ENCODE measurements at regions not wholly inside any gene's neighbourhood (a gene's known extent, or its start where the extent isn't known, plus 50 kb on each side); places are given as distances from the start of the nearest gene placed in this dataset.

DNA sequence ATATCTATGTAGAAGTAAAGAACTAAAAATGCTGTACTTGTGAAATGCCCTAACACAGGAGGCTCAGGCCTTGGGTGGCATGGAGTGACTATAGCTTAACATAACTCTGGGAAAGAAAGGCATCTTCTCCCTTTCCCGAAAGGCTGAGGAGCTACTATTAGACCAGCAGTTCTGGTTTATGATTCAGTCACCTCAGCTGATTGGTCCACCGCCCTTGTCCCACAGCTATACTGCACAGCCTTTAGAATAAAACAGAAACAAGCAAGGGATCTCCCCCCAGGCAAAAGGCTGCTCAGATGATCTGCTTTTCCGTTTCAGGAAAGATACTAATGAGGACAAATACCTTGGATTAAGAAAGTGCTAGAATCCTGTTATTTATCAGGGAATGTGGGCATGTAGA is 171.3 kb downstream of the SNCA start:
- DNase-seq = no peak

DNA sequence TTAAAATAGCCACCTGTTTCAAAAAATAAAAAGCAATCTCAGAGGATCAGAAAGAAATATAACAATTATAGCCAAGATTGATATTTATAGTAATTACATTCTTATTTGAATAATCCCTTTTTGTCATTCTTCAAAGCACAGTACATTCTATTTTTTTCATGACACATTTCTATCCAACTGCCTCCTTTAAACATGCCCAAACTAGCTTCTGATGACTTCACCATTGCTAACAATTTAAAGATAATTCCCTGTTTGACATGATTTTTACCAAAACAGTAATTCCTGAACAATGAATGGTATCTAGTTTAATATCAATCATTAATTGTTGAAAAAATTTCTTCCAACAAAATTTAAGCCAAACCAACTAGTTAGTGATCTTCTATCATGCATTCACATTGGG is 172.4 kb downstream of the SNCA start:
- no peak for DNase-seq

DNA sequence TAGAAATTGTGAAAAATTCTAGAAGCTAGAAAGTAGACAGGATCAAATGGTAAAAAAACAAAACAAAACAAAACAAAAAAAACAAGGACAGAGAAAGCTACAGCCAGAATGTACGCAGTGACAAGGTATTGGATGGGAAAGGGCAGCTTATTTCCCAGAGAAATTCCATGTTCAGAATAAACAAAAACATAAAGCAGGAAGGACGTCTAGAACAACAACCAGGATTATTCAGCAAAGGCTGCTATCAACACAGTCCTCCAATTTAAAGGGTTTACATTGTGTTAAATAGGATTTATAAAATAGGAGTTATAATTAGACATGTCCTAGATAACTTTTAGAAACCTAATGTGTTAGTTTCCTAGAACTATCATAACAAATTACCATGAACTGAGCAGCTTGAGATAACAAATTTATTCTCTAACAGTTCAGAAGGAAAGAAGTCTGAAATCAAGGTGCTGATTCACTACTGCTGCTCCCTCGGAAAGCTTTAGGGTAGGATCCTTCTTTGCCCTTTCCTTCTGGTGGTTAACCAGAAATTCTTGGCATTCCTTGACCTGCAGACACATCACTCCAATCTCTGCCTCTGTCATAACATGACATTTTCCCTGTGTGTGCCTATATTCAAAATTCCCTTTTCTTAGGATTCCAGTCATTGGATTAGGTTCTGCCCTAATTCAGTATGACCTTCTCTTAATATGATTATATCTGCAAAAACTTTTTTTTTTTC is 175.6 kb downstream of the SNCA start:
- DNase-seq = no peak

DNA sequence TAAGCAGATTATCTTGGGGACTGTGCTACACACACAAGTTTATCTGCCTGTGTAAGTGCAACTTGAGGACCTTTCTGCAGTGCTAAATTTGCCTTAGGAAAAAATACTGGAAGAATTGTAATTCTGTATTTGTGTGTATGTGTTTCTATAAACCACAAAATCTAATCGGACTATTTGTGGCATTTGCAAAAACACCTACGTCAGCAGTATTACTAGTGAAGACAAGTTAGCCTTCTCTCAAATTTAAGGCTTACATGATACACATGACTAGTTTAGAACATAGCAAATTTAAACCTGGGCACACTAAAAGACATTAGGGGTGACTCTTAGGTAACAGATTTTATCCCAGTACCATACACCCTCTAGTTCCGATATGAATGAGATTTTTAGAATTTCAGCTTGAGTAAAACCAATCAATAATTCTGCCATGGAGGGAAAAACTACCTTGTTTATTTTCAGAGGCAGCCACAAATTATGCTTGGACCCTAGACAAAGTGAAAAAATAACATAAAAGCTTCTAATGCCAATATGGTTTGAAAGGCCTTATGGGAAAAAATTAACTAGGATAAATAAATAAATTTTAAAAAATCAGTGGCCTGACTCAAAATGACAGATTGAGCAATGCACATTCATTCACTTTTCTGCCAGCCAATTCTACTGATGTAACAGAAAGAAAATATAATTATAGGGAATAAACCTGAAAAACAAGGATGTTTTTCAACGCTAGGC is 176.4 kb downstream of the SNCA start:
- DNase-seq = no peak

DNA sequence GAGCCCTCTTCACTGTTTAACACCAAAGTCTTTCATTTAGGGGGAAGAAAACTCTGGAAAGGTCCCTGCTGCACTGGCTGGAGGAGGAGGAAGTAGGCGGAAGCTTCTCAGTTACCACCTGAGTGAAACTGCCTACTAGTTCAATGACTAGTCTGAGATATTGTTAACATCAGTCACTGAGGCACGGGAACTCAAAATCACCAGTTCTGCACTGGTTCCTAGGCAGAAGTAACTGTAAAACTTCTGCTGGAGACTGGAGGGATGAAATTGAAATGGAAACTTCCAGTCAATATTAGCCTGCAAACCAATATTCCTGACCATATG is 178.3 kb downstream of the SNCA start:
- DNase-seq = no peak

DNA sequence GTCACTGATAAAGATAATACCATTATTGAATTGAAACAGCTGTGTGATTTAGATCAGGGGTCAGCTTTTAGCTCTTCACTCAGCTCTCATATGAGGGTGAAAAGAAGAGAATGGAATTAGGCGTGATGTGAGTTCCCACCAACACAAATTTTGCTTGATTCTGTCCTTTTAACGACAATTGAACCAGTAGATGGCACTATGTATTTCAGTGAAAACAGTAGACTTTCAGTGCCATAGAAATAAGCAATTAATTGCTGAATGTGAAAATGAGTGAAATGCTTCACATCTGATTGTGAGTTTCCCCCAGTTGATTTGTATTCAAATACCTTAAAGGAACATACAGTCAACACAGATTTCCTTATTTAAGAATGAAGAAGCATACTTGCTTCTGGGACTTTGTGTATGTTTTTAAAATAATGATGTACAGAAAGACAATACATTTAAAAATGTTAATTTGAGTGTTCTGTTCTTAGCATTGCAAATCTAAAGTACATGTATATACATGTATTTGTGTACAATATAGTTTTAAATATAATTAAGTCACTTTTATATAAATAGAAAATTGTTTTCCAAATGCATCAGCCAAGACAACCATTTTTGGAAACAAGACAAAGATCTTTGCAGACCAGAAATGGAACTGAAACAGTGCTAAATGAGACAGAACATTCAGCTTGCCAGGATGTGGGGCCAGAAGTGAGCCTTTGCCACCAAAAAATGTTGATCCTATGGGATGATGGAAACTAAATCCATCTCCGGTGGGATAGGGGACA is 178.8 kb downstream of the SNCA start:
- DNase-seq = no peak

DNA sequence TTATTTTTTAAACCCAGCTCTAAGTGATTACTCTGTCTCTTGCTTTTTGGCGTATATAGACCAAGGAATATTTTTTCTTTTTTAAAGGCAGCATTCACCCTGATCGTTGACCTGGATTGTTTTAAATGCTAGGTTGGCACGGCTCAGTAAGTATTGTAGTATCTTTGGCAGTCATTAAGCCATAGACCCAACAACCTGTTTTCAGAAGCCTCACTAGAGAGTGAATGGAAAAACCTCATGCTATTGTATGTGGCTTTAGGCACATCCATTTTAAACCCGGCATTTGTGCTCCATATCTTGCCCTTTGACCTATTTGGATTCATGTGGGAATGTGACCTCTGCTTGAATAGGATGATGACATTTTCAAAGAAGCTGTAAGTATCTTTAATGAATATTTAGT is 183.9 kb downstream of the SNCA start:
- DNase-seq = no peak

DNA sequence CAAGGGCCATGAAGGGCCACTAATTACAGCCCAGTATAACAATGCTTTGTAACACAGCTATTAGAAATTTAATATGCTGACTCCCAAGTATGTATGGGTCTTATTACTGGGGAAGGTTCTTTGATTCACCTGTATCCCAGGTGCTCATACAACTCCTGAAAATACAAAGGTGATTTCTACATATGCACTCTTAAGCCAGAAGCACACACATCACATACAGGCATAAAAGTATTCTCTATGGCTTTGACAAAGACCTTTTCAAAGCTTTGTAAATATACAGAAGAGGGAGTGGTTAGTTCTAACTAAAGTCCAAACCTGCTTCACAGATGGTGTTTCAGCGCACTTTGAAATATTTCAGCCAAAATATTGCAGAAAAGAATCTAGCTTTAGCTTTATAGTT is 191.5 kb downstream of the SNCA start:
- DNase-seq = no peak

DNA sequence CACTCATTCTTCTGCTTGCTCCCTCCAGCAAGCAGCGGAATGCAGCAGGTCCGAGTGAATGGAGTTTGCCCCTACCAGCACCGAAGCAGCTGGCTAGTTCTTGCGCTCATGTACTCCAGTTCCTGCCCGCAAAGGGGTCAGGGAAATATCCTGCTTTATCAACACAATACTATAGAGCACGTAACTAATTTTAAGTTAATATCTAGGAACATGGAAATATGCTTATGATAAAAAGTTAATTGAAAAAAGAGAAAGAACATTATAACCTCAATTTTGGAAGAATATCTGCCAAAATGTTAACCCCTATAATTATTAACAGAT is 195.6 kb downstream of the SNCA start:
- DNase-seq = no peak

DNA sequence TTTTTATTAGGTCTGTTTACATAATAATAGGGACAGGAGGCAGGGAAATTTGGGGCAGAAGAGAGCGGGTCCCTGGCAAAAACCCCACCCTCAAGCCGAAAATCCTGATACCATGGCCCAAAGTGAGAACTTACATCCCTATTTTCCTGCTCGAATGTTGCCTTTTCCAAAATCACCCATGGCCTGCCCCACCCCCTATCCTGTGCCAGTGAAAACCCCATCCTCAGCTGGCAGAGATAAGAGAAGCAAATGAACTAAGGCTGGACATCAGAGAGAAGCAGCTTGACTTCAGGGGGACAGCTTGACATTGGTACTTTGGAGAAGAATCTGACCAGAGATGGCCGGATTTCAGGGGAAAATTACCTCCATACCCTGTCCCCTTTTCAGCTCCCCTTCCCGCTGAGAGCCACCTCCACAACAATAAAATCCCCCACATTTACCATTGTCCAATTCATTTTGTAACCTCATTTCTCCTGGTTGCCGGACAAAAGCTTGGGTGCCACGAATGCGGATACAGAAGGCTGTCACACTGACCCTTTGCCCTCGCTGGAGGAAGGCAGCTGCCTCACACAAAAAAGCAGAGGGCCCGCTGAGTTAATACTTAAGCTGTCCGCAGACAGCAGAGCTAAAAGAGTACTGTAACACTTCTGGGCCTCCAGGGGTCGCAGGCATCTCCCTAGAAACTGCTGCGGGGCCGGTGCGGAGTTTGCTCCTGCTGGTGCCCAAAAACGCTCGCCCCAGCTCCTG is 196.2 kb downstream of the SNCA start:
- peak; percentile 6 for DNase-seq

DNA sequence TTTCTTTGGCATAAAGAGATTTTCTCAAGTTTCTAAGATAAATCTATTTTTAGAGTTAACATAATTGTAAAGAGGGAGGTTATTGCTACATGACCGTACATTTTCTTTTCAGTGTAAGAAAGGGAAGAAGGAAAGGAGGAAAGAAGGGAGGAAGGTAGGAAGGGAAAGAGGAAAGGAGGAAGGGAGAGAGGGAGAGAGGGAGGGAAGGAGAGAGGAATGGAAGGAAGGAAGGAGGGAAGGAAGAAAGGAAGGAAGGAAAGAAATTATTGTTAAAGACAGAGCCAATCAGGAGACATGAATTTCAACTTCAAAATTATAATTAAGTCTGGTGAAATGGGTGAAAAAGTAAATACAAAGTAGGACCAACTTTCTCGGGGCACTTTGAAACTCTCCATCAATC is 197.6 kb downstream of the SNCA start:
- DNase-seq = no peak

DNA sequence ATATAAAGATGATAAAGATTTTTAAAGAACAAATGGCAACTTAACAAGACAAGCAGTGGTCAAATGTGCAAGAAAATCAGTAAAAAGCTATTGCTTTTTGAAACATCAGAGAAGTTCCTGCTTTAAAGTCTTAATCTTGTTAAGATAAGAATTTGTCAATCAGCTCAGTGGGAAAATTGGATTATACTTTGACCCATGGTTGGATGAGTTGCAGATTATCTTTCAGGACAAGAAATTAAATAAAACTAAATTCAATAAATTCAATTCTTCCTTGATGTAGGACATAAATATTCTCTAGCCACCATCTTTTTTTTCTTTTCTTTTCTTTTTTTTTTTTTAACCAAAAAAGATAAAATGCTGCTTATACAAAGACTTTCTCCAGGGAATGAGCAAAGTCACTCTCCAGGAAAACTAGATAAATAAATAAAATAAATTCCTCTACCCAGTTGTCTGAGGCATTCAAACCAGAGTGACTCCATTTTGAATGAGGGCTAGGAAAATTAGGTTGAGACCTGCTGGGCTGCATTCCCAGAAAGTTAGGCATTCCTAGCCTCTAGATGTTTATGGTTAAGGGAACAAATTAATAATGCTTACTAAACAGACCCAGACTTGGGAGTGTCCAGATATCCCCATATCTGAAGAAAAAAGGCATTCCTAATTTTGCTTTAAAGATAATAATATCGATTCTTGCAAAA is 211.2 kb downstream of the SNCA start:
- no peak for DNase-seq

DNA sequence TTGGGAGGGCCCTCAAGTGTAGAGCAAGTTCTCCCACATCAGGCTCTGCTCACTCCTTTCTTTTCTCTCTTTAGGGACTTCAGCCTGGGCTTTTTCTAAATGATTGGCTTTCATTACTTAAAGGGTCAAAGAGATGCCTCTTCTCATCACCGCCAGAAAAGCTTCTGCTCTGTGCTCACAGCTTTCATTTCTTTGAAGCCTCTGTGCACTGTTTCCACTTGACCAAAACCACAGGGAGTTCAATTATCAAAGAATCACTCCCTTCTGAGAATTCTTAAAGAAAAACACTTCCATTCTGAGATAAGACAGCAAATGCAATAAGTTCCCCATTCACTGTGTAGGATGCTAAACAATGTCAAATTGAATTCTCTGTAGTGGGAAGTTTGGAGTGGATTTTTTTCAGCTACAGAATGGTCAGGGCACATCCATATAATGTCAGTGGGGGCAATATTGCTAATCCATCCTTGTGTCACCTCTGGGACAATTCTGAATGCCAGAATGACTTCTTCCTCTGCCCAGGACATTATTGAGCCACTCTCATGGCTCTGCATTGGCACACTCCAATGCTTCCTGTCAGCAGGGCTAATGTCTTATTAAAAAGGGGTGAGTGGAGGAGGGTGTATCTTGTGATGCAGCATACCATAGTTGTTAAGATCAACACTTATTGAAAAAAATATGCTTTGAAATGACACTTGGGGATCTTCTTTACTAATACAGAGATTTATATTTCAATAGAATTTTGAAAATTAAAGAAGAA is 217.6 kb downstream of the SNCA start:
- DNase-seq = no peak

DNA sequence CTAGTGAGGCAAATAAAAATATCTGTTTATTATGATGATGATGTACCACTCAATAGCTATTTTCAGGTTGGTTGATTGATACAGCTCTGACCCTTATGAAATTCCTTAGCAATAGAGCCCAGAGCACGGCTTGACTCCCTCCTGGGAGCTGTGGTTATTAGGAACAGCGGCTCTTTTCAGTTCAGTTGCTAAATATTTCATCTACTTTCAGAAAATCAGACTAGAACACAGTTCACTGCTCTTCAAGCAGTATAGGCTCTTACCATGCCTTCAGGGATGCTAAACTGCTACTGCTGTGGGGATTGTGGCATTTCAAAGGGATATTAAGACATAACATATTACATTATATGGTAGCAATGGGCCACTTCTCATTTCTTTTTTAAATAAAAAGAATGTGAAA is 218.8 kb downstream of the SNCA start:
- DNase-seq = no peak

DNA sequence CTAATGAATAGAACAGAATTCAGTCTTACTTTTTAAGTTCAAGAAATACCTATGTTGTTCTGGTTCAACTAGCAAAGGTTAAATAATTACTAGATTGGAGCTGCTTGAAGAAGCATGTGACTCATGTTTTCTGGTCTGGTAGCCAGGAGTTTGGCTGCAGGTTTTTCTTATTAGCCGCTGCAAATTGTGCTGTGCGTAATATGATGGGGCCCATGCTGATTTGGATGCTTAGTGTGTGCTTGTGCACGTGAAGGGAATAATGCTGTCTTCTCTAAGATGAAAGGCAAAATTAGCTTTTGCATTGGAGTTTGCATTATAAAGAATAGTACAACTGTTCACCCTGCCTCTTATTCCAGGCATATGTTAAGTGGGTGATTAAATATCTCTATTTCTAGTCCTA is 219.6 kb downstream of the SNCA start:
- DNase-seq = no peak

DNA sequence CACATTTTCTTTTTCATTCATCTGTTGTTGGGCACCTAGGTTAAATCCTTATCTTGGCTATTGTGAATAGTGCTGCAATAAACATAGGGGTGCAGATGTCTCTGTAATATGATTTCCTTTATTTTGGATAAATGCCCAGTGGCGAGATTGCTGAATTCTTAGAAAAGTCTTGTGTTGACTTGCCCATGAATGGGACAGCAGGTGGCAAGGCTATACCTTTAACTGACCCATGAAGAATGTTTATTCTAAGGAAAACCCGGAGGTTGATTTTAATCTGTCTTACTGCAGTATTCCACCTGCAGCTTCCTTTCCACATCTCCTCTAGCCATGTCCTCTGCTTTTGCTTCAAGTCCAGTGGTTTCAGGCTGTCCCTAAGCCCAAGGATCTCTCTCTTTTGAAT is 220.6 kb downstream of the SNCA start:
- DNase-seq = no peak

DNA sequence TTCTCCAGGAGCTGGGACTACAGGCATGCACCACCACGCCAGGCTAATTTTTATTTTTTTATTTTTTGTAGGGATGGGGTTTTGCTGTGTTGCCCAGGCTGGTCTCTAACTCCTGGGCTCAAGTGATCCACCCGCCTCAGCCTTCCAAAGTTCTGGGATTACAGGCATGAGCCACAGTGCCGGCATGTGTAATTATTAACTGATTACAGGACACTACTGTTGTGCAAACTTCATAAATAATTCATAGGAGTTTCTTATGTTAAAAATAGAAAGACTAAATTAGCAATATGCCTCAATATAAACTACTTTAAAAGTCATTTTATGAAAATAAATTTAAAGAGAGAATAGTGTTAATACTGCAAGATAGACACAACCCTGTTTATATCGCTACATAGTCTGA is 221.9 kb downstream of the SNCA start:
- no peak for DNase-seq

DNA sequence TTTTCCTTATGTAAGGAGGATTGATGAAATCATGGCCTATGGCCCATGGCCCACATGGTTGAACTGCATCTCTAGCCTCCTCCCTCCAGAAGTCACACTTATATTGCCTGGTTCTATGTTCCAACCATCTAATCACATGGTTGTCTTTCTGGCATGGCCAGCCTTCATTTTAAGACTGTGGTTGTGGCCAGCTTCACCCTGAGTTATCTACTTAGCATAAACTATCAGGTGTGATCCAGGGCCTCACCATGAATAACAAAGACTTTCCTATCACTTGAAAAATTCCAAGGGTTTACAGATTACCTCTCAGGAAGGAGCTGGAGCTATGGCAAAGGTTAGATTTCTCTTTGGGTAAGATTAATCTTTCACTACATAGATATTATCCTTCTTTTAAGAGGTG is 222.8 kb downstream of the SNCA start:
- DNase-seq = no peak

DNA sequence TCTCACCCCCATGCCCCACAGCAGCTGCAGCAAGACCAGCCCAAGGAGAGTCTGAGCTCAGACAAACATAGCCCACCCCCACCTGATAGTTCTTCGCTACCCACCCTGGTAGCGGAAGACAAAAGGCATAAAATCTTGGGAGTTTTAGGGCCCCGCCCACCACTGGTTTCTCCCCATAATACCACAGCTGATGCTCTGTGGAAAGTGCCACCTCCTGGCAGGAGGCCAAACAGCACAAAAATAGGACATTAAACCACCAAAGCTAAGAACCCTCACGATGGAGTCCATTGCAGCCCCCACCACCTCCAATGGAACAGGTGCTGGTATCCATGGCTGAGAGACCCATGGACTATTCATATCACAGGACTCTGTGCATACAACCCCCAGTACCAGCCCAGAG is 226.7 kb downstream of the SNCA start:
- DNase-seq = no peak

DNA sequence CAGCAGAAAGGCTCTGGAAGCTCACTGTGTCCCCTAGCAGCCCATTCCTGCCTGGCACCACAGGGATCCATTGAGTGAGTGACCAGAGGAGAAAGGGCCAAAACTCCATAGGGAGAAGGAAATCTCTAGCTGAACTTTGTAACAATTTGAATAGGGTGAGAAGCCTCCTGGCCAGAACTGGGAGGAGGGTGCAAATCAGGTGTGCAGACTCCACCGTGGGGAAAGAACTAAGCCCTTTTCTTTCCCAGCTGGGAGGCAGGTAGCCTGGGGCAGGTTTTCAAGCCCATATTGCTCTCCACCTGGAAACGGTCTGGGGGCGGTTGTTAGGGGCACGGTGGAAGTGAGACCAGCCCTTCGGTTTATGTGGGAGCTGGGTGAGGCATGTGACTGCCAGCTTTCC is 227.2 kb downstream of the SNCA start:
- no peak for DNase-seq

DNA sequence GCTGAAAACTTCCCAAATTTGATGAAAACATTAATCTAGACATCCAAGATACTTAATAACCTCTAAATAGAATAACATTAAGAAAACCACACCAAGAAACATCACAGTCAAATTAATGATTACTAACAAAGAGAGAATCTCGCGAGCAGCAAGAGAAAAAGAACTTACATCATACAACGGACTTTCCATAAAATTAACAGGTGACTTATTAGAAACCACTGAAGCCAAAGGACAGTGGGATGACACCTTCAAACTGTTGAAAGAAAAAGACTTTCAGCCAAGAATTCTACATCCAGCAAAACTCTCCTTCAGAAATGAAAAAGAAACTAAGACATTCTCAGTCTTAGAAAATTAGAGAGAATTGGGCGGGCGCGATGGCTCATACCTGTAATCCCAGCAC is 232.0 kb downstream of the SNCA start:
- no peak for DNase-seq

DNA sequence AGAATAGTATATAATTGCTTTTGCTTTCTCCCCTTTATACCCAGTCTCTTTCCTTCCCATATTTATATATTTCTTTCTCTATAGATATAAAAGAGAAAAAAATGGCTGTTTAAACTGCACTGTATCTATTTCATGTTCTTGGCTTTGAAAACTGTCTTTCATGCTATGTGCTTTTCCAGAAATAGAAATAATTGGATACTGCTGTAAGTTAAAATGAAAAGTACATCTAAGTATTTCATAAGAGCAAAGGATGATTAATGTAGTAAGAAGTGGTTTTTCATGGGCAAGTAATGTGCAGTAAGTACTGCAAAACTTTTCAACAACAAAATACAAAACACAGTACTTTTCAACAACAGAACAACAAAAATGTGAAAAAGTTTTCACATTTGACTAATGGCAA is 237.9 kb downstream of the SNCA start:
- no peak for DNase-seq

All from amniotic stem cell (primary cell).